NCI-H1048 (cell line): ENCODE measurements at regions not wholly inside any gene's neighbourhood (a gene's known extent, or its start where the extent isn't known, plus 50 kb on each side); places are given as distances from the start of the nearest gene placed in this dataset.
"Not testable (repeated sequence)": the region's sequence is repeated elsewhere in the genome, so short reads cannot be mapped to it uniquely, and the experiment has no call there.

Source experiments
- DNase-seq: peaks from one replicate; lab custom pipeline; 2025; lab: John Stamatoyannopoulos, UW

GRCh38 chr5:8720506-8720905 lies 825.4 kb downstream of the SEMA5A start:
- no peak for DNase-seq

DNA sequence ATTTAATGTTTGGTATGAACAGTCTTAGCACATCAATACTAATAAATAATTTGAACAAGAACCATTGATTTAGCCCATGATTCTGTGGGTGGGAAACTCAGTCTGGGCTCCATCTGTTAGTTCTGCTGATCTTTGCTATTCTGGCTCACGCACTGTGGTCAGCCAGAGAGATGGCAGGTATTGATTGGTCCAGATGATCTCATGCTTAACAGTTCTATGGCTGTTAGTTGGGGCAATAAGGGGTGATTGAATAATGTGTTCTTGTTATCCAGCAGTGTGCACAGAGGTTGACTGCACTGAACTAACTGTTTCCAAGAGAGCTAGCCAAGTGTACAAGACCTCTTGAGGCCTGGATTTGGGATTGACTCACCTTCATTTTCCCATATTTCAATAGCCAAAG lies 824.3 kb downstream of the SEMA5A start:
- DNase-seq = no peak

DNA sequence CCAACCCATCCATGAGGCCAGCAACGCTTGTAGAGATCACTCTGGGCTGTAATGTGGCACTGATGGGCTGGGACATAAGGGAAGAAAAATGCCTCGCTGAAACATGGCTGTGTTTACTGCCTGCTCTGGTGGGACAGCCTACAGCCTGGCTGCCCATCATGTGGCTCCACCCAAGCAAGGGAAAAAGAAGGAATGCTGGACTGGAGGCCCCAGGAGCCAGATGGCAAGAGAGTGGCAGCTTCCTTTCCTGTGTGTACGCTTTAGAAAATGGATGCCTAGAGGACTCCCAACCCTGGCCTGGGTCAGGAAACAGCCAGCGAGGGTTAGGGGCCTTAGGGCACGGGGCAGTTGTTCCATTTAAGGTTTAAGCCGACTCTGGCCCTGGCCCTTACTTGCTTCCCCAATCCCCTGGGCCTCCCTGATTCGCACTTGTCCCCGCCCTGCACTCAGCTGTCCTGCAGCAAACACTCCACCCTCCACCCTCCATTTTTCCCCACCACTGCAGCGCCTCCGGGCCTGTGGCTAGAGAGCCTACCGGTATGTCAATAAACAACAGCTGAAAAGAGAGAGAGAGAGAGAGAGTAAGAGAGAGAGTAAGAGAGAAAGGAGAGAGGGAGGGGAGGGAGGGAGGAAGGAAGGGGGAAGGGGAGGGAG lies 819.4 kb downstream of the SEMA5A start:
- no peak for DNase-seq

DNA sequence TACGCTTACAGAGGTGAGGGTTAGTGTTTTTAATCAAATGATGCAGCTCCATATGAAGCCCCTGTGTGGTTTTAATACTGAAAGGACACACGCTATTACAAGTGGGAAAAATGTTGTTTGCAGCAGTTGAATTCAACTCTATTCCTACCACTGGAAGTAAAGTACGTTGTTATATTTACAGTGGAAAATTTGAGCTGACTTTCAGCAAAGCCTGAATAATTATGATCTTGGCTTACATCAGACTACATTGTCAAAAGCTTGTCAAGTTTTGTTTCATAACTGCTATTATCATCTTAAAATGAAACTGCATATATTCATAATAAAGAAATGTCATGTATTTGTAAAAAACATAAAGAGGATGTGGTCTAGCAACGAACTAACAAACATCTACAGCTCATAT lies 818.5 kb downstream of the SEMA5A start:
- DNase-seq = no peak

GRCh38 chr5:8729437-8729836 lies 816.4 kb downstream of the SEMA5A start:
- DNase-seq = no peak

DNA sequence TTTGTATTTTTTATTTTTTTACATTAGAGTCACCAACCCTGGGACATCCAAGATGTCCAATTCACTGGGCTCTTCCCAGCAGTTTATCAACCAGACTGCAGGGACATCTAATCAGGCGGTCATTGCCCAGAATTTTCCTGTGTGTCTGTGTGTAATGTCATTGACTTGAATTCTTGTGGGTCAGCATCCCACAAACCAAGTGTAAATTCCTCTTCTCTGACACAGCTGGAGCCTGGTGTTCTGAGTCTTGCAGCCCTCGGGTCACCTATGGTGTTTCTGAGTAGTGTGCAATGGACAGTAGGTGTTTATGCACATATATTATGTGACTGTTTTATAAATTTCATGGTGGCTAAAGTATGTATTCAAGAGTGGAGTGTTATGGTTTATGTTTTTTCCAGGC lies 815.7 kb downstream of the SEMA5A start:
- DNase-seq = no peak

DNA sequence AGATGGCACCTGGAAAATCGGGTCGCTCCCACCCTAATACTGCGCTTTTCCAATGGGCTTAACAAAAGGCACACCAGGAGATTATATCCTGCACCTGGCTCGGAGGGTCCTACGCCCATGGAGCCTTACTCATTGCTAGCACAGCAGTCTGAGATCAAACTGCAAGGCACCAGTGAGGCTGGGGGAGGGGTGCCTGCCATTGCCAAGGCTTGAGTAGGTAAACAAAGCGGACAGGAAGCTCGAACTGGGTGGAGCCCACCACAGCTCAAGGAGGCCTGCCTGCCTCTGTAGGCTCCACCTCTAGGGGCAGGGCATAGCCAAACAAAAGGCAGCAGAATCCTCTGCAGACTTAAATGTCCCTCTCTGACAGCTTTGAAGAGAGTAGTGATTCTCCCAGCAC lies 814.8 kb downstream of the SEMA5A start:
- not testable (repeated sequence) for DNase-seq

DNA sequence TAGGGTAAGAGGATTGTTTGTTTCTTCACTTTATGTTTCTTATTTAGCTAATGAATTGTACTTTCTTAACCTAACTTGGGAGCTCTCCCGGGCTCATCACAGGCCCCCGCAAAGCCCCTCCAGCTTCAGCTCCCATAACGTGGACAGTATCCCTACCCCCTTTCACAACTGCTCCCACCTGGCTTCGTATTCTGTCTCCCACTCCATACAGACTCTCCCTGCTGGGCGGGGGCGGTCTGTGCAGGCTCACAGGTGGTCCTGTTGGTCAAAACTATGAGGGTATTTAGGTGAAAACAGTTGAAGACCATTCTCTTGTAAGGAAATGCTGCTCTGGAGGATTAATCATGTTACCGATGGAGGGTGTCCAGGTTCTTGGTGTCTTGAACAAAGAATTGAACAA lies 805.3 kb downstream of the SEMA5A start:
- DNase-seq = no peak

DNA sequence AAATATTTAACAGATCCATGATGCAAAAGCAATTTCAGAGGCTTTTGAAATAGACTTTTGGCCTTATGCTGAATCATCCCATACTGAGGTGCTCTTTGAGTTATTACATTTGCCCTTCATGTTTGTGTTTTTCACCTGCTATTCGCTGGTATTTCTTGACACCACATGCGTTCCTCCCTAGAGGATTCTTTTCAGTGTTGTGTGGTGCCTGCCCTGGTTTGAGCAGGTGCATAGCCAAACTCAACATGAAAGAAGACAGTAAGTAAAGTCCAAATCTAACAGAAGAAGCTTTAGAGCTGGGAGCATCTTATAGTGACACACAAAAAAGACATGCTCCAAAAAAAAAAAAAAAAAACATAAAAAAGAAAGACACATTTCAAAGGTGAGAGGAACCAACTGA lies 796.3 kb downstream of the SEMA5A start:
- no peak for DNase-seq

DNA sequence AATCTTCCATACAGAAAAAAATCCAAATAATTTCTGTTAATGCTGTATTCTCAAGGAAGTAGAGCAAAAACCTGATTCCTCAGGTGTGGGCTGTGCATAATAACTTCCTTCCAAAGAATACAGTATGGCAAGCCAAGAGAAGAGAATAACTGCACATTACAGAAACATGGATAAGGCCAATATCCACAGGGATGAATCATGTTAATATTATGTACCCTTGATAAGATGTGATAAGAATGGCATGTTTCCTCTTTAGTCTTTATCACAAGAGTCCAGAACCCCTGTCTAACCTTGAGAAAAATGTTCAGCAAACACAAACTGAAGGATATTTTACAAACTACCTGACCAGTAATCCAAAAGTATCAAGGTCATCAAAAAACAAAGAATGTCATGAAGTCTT lies 795.8 kb downstream of the SEMA5A start:
- DNase-seq = no peak

- DNase-seq = no peak
Measured at GRCh38 chr5:8751971-8752370, 793.9 kb downstream of the SEMA5A start.

- DNase-seq = no peak
Measured at GRCh38 chr5:8752595-8752994, 793.3 kb downstream of the SEMA5A start.

GRCh38 chr5:8756498-8757084 lies 789.3 kb downstream of the SEMA5A start:
- DNase-seq = no peak

DNA sequence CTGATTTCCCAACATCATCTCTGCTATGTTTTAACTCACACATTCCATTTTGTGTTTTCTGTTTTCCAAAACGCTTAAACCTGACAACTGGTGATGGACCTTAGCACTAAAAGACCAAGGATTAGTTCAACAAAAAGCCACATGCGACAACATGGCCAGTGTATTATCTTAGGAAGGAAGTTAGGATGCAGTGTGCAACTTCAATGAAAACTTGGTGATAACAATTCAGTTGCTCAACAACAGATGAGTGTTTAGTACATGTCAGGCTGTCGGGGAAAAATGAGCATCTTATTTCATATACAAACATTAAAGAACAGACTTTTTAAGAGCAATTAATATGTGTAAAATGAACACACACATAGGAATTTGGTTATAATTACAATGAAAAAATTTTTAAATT lies 780.0 kb downstream of the SEMA5A start:
- no peak for DNase-seq

- no peak for DNase-seq
Measured at GRCh38 chr5:8766448-8766847, 779.4 kb downstream of the SEMA5A start.

DNA sequence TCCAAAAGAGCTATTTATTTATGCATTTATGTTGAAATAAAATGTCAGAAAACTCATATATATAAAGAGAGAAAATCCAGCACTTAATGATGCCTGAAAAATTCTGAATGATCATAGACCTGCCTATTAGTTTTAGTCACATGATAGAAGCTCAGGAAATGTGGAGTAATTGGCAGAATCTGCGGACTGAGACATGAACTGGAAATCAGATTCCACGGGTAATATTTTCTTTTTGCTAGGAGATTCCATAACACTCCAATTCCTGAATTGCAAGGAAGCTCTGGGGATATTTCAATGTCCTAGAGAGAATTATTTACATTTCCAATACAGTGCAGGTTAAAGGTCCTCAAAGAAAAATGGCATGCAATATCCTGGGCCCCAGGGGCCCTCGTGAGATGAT lies 778.8 kb downstream of the SEMA5A start:
- DNase-seq = no peak

- no peak for DNase-seq
Measured at GRCh38 chr5:8767746-8768145, 778.1 kb downstream of the SEMA5A start.

DNA sequence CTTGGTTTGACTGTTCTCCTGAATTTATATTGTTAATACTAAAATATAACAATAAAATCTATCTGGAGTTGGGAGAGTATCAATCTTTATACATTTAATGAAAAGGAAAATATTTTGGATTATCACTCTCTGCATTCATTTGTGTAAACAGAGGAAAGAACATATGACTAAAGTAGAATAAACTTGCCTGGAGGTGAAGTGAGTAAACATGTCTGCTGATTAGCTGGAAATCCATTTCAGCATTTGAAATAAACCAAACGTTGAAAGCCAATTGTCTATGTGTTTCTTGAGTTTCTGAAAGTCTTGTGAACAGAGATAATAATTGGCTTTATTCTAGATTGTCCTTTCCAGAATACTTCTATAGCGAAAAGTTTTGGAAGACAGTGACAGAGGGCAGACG lies 776.2 kb downstream of the SEMA5A start:
- no peak for DNase-seq

DNA sequence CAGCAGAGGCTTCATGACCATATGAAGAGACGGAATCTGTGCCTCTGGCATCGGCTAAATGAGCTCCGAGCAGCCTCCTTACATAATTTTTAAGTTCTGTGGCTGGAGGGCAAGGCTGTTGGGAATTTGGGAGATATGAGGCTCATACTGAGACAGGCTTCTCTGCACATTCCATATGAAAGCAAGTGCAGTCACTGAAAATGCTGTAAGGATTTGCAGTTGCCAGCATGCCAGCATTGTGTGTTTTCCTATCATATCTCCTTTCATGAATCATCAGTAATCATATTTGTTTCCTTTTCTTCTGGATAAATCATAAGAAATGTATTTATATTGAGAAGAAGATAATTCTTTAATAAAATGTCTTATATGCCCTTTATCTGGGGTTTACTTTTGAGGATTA lies 775.4 kb downstream of the SEMA5A start:
- no peak for DNase-seq

DNA sequence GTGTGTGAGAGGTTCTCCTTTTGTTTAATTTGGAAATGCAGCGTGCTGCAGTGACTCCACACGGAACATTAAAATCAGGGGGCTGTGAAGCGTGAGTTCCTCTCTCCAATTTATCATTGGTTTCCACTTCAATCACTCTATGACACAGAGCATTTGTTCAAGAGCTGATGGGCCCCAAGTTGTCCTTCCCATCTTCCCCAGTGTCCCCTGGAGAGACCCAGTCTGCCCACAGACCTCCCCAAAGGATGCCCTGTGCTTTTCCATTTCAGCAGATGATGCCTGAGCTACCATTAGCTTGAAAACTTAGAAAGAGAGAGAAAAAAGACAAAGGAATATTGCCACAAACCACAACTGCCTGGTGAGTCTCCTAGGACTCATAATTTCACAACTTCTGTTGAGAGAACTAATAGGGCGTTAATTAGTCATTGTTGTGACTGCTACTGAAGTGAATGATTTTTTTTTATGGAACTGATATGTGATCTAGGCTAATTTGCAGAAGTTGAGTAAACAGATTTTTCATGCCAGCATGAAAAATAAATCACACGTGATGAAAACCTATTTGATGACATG lies 772.7 kb downstream of the SEMA5A start:
- DNase-seq = no peak

DNA sequence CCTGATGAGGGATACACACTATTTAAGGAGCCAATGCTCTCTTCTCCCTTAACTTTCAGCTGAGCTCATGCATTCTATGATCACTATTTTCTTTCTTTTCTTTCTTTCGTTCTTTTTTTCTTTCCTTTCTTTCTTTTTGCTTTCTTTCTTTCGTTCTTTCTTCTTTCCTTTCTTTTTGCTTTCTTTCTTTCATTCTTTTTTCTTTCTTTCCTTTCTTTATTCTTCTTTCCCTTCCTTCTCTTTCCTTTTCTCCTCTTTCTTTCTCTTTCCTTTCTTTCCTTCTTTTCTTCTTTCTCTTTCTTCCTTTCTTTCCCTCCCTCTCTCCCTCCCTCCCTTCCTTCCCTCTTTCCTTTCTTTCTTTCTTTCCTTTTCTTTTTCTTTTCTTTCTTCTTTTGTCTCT lies 761.2 kb downstream of the SEMA5A start:
- DNase-seq = no peak

- no peak for DNase-seq
Measured at GRCh38 chr5:8788246-8788645, 757.6 kb downstream of the SEMA5A start.

DNA sequence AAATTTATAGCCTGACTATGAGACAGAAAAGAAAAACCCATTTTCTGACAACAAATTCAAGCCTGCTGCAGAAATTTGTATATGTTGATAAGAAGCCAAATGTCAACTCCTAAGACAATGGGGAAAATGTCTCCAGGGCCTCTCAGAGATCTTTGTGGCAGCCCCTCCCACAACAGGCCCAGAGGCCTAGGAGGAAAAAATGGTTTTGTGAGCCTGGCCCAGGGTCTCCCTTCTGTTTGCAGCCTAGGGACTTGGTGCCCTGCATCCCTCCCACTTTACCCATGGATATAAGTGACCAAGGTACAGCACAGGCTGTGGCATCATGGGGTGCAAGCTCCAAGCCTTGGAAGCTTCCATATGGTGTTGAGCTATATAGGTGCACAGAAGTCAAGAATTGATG lies 740.2 kb downstream of the SEMA5A start:
- no peak for DNase-seq

GRCh38 chr5:8807636-8808035 lies 738.2 kb downstream of the SEMA5A start:
- DNase-seq = no peak
